ENCODE measurements at regions not wholly inside any gene's neighbourhood (a gene's known extent, or its start where the extent isn't known, plus 50 kb on each side); places are given as distances from the start of the nearest gene placed in this dataset.

DNA sequence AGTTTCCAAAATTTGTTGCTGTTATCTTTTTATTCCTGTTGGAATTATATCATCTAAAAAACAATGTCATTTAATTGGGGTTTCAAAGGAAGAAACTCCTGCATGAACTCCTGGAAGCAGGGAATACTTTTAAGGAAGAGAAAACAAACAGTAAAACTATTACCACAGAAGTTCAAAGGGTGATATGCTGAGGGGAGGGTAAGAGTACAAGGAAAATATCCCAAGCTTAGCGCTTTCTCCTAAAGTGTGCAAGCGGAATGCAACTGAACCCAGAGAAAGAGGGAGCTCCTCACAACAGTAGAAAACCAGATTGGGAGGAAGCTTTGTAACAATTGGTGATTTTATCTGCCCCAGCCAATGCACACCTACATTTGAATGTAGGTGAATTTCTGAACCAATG is 175.1 kb downstream of the NUFIP1 start:
- H2AK5ac ChIP-seq (ENCODE audit: low read depth, low read length) = no peak overlapping the region
- no peak overlapping the region for H4K8ac ChIP-seq (ENCODE audit: extremely low read depth, insufficient read depth, low read length)
- no peak overlapping the region for H3K14ac ChIP-seq (ENCODE audit: insufficient read length)
- H2BK120ac ChIP-seq (replicated peaks; ENCODE audit: low read depth, low read length) = no peak overlapping the region
- H2BK5ac ChIP-seq (ENCODE audit: low read depth, low read length) = no peak overlapping the region
- no peak overlapping the region for H3K4me2 ChIP-seq (ENCODE audit: insufficient read depth in 1 of 2, low read depth in 2 of 2, low read length in 2 of 2)
- DNase-seq (ENCODE audit: low read depth in 1 of 2, low spot score in 2 of 2) (no peak), FAIRE-seq (no peak)
- WGBS, 2 experiments (ENCODE audit: extremely low coverage in 1 of 2, insufficient coverage in 1 of 2, insufficient read length in 1 of 2, insufficient replicate concordance in 2 of 2, low coverage in 1 of 2, low lambda C conversion rate in 2 of 2, missing lambda C conversion rate in 1 of 2) = 97% methylated on average over 2 of the region's 2 CpGs; no CpG with 5 or more reads in 1 of the 2 experiments
- no peaks in the 10 kb centered on the region for H3K79me1 ChIP-seq (ENCODE audit: low read depth, low read length)
- CTCF ChIA-PET (ENCODE audit: partially characterized antibody) = interaction anchor here (1.4 kb wide), 1 partner anchor 13 kb away, joined by 3 read pairs; no protein-coding TSS in a partner anchor
- no peaks in the 10 kb centered on the region for H4K20me1 ChIP-seq (replicated peaks in 1 of 2; ENCODE audit: control insufficient read depth in 1 of 2, insufficient read depth in 2 of 2, low read length in 2 of 2)
- H3K18ac ChIP-seq (ENCODE audit: extremely low read depth, low read length) = no peak overlapping the region
- POLR2A ChIA-PET (ENCODE audit: partially characterized antibody) = no interaction called here
- no peaks in the 10 kb centered on the region for H3K27me3 ChIP-seq (replicated peaks in 1 of 4; ENCODE audit: control insufficient read depth in 3 of 4, extremely low read depth in 1 of 4, insufficient read depth in 3 of 4, low read length in 3 of 4)
- H2BK12ac ChIP-seq (ENCODE audit: low read depth, low read length) = no peak overlapping the region
- no peak overlapping the region for H3K23ac ChIP-seq (ENCODE audit: insufficient read length)
- H4K5ac ChIP-seq (ENCODE audit: insufficient read length, low read depth, low read length) = no peak overlapping the region
- H3K56ac ChIP-seq (replicated peaks; ENCODE audit: insufficient read length, low read depth, low read length) = no peak overlapping the region
- no peak overlapping the region for H4K91ac ChIP-seq (replicated peaks; ENCODE audit: insufficient read length, low read length)
- H3K4me1 ChIP-seq (replicated peaks in 1 of 4; ENCODE audit: control insufficient read depth in 3 of 4, insufficient read depth in 4 of 4, low read length in 3 of 4) = peaks cover 2 to 16% (median 10%) of the 10 kb centered on the region in 4 experiments
- no peak overlapping the region for H2AFZ ChIP-seq (ENCODE audit: low read length)
- H3K9me3 ChIP-seq (ENCODE audit: insufficient read depth in 2 of 2, low read depth in 1 of 2, low read length in 1 of 2) = no peaks in the 10 kb centered on the region
- no peak overlapping the region for H2BK20ac ChIP-seq (ENCODE audit: low read length)
- no peaks in the 10 kb centered on the region for H3K79me2 ChIP-seq (ENCODE audit: control insufficient read depth in 1 of 2, insufficient read depth in 2 of 2, low read length in 2 of 2)
- no peak overlapping the region for H3K4me3 ChIP-seq (ENCODE audit: extremely low read depth in 1 of 4, insufficient read depth in 2 of 4, low read depth in 3 of 4, low read length in 4 of 4)
- H3K4ac ChIP-seq (replicated peaks; ENCODE audit: insufficient read length, low read depth, low read length) = no peak overlapping the region
- no peaks in the 10 kb centered on the region for H3K23me2 ChIP-seq (ENCODE audit: low read depth, low read length)
- no peaks in the 10 kb centered on the region for H3K36me3 ChIP-seq (ENCODE audit: control insufficient read depth in 2 of 4, insufficient read depth in 4 of 4, low read length in 3 of 4)
- H2BK15ac ChIP-seq (ENCODE audit: low read length) = no peak overlapping the region
- H3K9ac ChIP-seq (replicated peaks in 1 of 4; ENCODE audit: extremely low read depth in 1 of 4, low read depth in 3 of 4, low read length in 3 of 4) = no peak overlapping the region
- no peak overlapping the region for H3K27ac ChIP-seq (ENCODE audit: low read depth, low read length)
- no peak for TF ChIP-seq ASH2L (IDR thresholded peaks at IDR 0.05; ENCODE audit: low read length)
- no peak for TF ChIP-seq TCF12 (IDR thresholded peaks at IDR 0.05; ENCODE audit: low read depth, low read length)
- no peak for TF ChIP-seq HDAC6 (IDR thresholded peaks at IDR 0.05; ENCODE audit: low read depth, low read length)
